DND-41 (cell line): ENCODE measurements at regions not wholly inside any gene's neighbourhood (a gene's known extent, or its start where the extent isn't known, plus 50 kb on each side); places are given as distances from the start of the nearest gene placed in this dataset.

Source experiments
- ATAC-seq: fragments of 200-7000 bp; cut with Tn5 transposase; 3 replicates; pipeline ENCODE4 v1.9.1; 2021; ENCODE audit warnings: low read depth; ENCODE audit not compliant: insufficient read depth
- DNase-seq: peaks from one replicate; pipeline ENCODE4 v3.0.0-alpha.2; 2020
- H2AFZ ChIP-seq: 2 replicates; pipeline ENCODE4 v1.6.0; 2012; ENCODE audit warnings: low read depth, low read length
- H3K27ac ChIP-seq: 2 replicates; pipeline ENCODE4 v1.5.1; 2012; ENCODE audit warnings: low read length, inconsistent platforms
- H3K27me3 ChIP-seq: fragments of 200-600 bp; sonication (generic); 2 replicates; pipeline ENCODE4 v1.6.0; 2012; ENCODE audit warnings: low read length, mild to moderate bottlenecking, inconsistent platforms; ENCODE audit not compliant: insufficient read depth, poor library complexity
- H3K36me3 ChIP-seq: 2 replicates; pipeline ENCODE4 v1.5.1; 2012; ENCODE audit warnings: low read length, inconsistent platforms; ENCODE audit not compliant: insufficient read depth
- H3K4me1 ChIP-seq: 2 replicates; pipeline ENCODE4 v1.5.1; 2012; ENCODE audit warnings: mild to moderate bottlenecking, low read length; ENCODE audit not compliant: insufficient read depth
- H3K4me2 ChIP-seq: 2 replicates; pipeline ENCODE4 v1.6.0; 2012; ENCODE audit warnings: mild to moderate bottlenecking, moderate library complexity, low read length, inconsistent platforms; ENCODE audit not compliant: insufficient read depth
- H3K4me3 ChIP-seq, 2 experiments: fragments of 200-600 bp in 1 of 2; shearing (Covaris generic) in 1 of 2; 2 replicates each; pipeline ENCODE4 v1.5.1; 2012 to 2016; ENCODE audit warnings: inconsistent platforms in 2 of 2, low read length in 2 of 2, mild to moderate bottlenecking in 2 of 2, low read depth in 1 of 2, moderate library complexity in 1 of 2
- H3K79me2 ChIP-seq: 2 replicates; pipeline ENCODE4 v1.6.0; 2012; ENCODE audit warnings: low read length, inconsistent platforms; ENCODE audit not compliant: insufficient read depth
- H3K9ac ChIP-seq: 2 replicates; pipeline ENCODE4 v1.6.0; 2012; ENCODE audit warnings: low read depth, mild to moderate bottlenecking, inconsistent platforms, low read length, moderate library complexity
- H3K9me3 ChIP-seq: 2 replicates; pipeline ENCODE4 v1.5.1; 2012; ENCODE audit warnings: low read length, moderate library complexity, mild to moderate bottlenecking, inconsistent platforms; ENCODE audit not compliant: insufficient read depth, severe bottlenecking
- H4K20me1 ChIP-seq: 2 replicates; pipeline ENCODE4 v1.6.0; 2012; ENCODE audit warnings: low read length; ENCODE audit not compliant: insufficient read depth
- EZH2 ChIP-seq: IDR thresholded peaks from 3 replicates; pipeline ENCODE4 v1.6.1; 2012; ENCODE audit warnings: borderline replicate concordance, low read depth, mild to moderate bottlenecking, moderate library complexity, low read length, inconsistent platforms; ENCODE audit not compliant: severe bottlenecking
- TF ChIP-seq, protein P1 (sequence below): IDR thresholded peaks from 2 replicates; pipeline ENCODE4 v1.5.1; 2012; ENCODE audit warnings: borderline replicate concordance, low read length, moderate library complexity, mild to moderate bottlenecking; ENCODE audit not compliant: poor library complexity, severe bottlenecking; ENCODE audit errors: extremely low read depth

DNA sequence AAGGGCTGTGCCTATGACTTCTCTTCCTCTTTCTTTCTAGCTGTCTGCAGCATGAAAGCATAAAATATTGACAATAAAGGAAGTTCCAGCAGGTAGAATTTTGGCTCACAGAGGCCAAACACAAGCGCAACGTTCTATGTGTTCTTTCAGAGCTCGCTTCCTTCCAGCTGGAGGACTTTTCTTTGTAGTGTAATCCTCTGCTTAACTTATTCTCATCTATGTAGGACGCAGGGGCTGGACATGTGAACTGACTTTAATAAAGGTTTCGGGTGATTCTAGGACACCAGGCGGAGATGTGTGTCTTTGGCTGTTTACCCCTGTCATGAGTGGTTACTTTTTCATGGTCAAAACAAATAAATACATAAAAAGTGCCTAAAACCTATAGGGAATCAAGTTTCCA lies 191.5 kb upstream of the MAF start:
- H3K79me2 ChIP-seq: no peaks in the 10 kb centered on the region
- no peaks in the 10 kb centered on the region for H3K27me3 ChIP-seq
- TF ChIP-seq, protein P1, sequence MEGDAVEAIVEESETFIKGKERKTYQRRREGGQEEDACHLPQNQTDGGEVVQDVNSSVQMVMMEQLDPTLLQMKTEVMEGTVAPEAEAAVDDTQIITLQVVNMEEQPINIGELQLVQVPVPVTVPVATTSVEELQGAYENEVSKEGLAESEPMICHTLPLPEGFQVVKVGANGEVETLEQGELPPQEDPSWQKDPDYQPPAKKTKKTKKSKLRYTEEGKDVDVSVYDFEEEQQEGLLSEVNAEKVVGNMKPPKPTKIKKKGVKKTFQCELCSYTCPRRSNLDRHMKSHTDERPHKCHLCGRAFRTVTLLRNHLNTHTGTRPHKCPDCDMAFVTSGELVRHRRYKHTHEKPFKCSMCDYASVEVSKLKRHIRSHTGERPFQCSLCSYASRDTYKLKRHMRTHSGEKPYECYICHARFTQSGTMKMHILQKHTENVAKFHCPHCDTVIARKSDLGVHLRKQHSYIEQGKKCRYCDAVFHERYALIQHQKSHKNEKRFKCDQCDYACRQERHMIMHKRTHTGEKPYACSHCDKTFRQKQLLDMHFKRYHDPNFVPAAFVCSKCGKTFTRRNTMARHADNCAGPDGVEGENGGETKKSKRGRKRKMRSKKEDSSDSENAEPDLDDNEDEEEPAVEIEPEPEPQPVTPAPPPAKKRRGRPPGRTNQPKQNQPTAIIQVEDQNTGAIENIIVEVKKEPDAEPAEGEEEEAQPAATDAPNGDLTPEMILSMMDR: no peak
- no peak for TF ChIP-seq EZH2
- no peaks in the 10 kb centered on the region for H3K36me3 ChIP-seq
- H3K27ac ChIP-seq: no peak overlapping the region
- no peak overlapping the region for H2AFZ ChIP-seq
- no peak overlapping the region for H3K9ac ChIP-seq
- DNase-seq (no peak), ATAC-seq (no peak)
- no peaks in the 10 kb centered on the region for H4K20me1 ChIP-seq
- H3K4me2 ChIP-seq: no peak overlapping the region
- no peaks in the 10 kb centered on the region for H3K4me1 ChIP-seq
- H3K9me3 ChIP-seq: no peaks in the 10 kb centered on the region
- no peak overlapping the region for H3K4me3 ChIP-seq

DNA sequence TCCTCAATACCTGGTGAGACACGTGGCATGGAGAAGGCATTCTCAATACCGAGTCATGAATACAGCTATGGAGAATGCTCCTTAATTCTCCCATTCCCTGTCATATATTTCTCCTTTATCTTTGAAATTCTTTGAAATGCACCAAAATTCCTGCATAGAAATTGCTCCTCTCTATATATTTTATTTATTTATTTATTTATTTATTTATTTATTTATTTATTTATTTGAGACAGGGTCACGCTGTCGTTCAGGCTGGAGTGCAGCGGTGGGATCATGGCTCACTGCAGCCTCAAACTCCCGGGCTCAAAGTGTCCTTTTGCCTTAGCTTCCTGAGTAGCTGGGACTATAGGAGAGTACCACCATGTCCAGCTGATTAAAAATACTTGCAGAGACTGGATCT lies 190.3 kb upstream of the MAF start:
- TF ChIP-seq, protein P1: no peak
- no peak for TF ChIP-seq EZH2
- Histone ChIP-seq H3K36me3 (no peaks in the 10 kb centered on the region), H3K4me2 (no peak overlapping the region), H2AFZ (no peak overlapping the region), H3K4me3 (no peak overlapping the region), H3K79me2 (no peaks in the 10 kb centered on the region), H3K27me3 (no peaks in the 10 kb centered on the region), H3K9me3 (no peaks in the 10 kb centered on the region), H3K4me1 (no peaks in the 10 kb centered on the region), H4K20me1 (no peaks in the 10 kb centered on the region), H3K27ac (no peak overlapping the region), H3K9ac (no peak overlapping the region)
- DNase-seq: no peak
- no peak for ATAC-seq

DNA sequence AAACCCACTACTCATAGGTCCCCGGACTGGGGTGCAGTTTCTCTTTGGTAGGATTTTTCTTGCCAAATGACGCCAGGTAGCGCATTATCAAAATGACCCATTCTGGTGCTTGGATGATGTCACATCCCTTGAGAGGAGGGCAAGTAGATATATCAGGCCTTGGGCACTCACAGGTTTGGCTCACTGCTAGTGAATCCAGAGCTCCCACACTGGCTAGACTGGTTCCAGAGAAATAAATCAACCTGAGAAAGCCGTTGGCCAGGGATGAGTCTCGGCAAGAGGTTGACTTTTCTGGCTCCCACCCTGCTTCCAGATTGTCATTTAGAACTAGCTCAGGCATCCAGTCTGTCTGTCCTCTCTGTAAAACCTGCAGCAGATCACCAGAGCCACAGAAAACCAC lies 188.4 kb upstream of the MAF start:
- no peak for TF ChIP-seq EZH2
- TF ChIP-seq, protein P1: no peak
- H3K4me1 ChIP-seq: no peaks in the 10 kb centered on the region
- no peaks in the 10 kb centered on the region for H4K20me1 ChIP-seq
- DNase-seq: no peak
- no peak overlapping the region for H3K4me2 ChIP-seq
- H3K9ac ChIP-seq: no peak overlapping the region
- H3K4me3 ChIP-seq: no peak overlapping the region
- H3K79me2 ChIP-seq: no peaks in the 10 kb centered on the region
- ATAC-seq: no peak
- H2AFZ ChIP-seq: no peak overlapping the region
- H3K27ac ChIP-seq: no peak overlapping the region
- H3K9me3 ChIP-seq: no peaks in the 10 kb centered on the region
- no peaks in the 10 kb centered on the region for H3K36me3 ChIP-seq
- H3K27me3 ChIP-seq: no peaks in the 10 kb centered on the region

DNA sequence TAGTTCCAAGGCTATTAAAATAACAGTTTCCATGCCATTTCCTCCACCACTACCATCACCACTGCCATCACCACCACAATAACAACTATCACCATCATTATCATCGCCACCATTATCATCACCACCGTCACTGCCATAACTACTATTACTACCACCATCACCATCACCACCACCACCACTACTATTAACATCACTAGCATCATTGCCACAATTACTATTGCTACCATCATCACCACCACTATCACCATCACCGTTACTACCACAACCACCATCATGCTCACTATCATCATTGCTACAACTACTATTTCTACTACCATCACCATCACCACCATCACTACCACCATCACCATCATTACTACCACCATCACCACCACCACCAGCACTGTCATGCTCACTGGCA lies 185.9 kb upstream of the MAF start:
- no peaks in the 10 kb centered on the region for H3K9me3 ChIP-seq
- no peak for ATAC-seq
- TF ChIP-seq, protein P1: no peak
- TF ChIP-seq EZH2: no peak
- H4K20me1 ChIP-seq: no peaks in the 10 kb centered on the region
- H3K27ac ChIP-seq: no peak overlapping the region
- no peaks in the 10 kb centered on the region for H3K36me3 ChIP-seq
- H3K4me3 ChIP-seq: no peak overlapping the region
- no peaks in the 10 kb centered on the region for H3K79me2 ChIP-seq
- no peak overlapping the region for H3K4me2 ChIP-seq
- DNase-seq: no peak
- H3K4me1 ChIP-seq: no peaks in the 10 kb centered on the region
- H3K9ac ChIP-seq: no peak overlapping the region
- no peaks in the 10 kb centered on the region for H3K27me3 ChIP-seq
- H2AFZ ChIP-seq: no peak overlapping the region
